ENCODE measurements at regions not wholly inside any gene's neighbourhood (a gene's known extent, or its start where the extent isn't known, plus 50 kb on each side); places are given as distances from the start of the nearest gene placed in this dataset.
"Not testable (repeated sequence)": the region's sequence is repeated elsewhere in the genome, so short reads cannot be mapped to it uniquely, and the experiment has no call there.

GRCh38 chr16:72455743-72456659 lies 284.0 kb upstream of the PMFBP1 start:
- TF ChIP-seq CTCF (IDR thresholded peaks at IDR 0.05; ENCODE audit: low read depth, low read length) = no peak
- DNase-seq (ENCODE audit: low read depth, low spot score) = no peak
- H3K4me3 ChIP-seq (ENCODE audit: low read depth, low read length) = no peak overlapping the region
- in situ Hi-C loops (cut with HindIII; ENCODE audit: low sequenced_read_pairs) = no loop called here

GRCh38 chr16:72453856-72454255 lies 281.9 kb upstream of the PMFBP1 start:
- DNase-seq (ENCODE audit: low read depth, low spot score); in situ Hi-C loops (cut with HindIII; ENCODE audit: low sequenced_read_pairs); H3K4me3 ChIP-seq (ENCODE audit: low read depth, low read length): not testable (repeated sequence)

- DNase-seq (ENCODE audit: low read depth, low spot score) = no peak
Observed at GRCh38 chr16:72444696-72445095, 272.7 kb upstream of the PMFBP1 start.

GRCh38 chr16:72443809-72444208 lies 271.9 kb upstream of the PMFBP1 start:
- in situ Hi-C loops (cut with HindIII; ENCODE audit: low sequenced_read_pairs) = no loop called here
- DNase-seq (ENCODE audit: low read depth, low spot score) = no peak
- no peak overlapping the region for H3K4me3 ChIP-seq (ENCODE audit: low read depth, low read length)
- no peak for TF ChIP-seq CTCF (IDR thresholded peaks at IDR 0.05; ENCODE audit: low read depth, low read length)

More at GRCh38 chr16:72444696-72445095, 272.7 kb upstream of the PMFBP1 start:
- no peak for TF ChIP-seq CTCF (IDR thresholded peaks at IDR 0.05; ENCODE audit: low read depth, low read length)
- H3K4me3 ChIP-seq (ENCODE audit: low read depth, low read length) = no peak overlapping the region
- in situ Hi-C loops (cut with HindIII; ENCODE audit: low sequenced_read_pairs) = no loop called here

GRCh38 chr16:72442385-72443158 lies 270.6 kb upstream of the PMFBP1 start:
- no peak overlapping the region for H3K4me3 ChIP-seq (ENCODE audit: low read depth, low read length)
- in situ Hi-C loops (cut with HindIII; ENCODE audit: low sequenced_read_pairs) = no loop called here
- DNase-seq (ENCODE audit: low read depth, low spot score) = no peak
- TF ChIP-seq CTCF (IDR thresholded peaks at IDR 0.05; ENCODE audit: low read depth, low read length) = no peak

GRCh38 chr16:72437891-72438290 lies 265.9 kb upstream of the PMFBP1 start:
- H3K4me3 ChIP-seq (ENCODE audit: low read depth, low read length) = no peak overlapping the region
- no peak for TF ChIP-seq CTCF (IDR thresholded peaks at IDR 0.05; ENCODE audit: low read depth, low read length)
- in situ Hi-C loops (cut with HindIII; ENCODE audit: low sequenced_read_pairs) = no loop called here
- DNase-seq (ENCODE audit: low read depth, low spot score) = no peak

GRCh38 chr16:72434159-72434558 lies 262.2 kb upstream of the PMFBP1 start:
- H3K4me3 ChIP-seq (ENCODE audit: low read depth, low read length) = no peak overlapping the region
- DNase-seq (ENCODE audit: low read depth, low spot score) = peak; percentile 54
- no peak for TF ChIP-seq CTCF (IDR thresholded peaks at IDR 0.05; ENCODE audit: low read depth, low read length)
- in situ Hi-C loops (cut with HindIII; ENCODE audit: low sequenced_read_pairs) = no loop called here

Data from astrocyte of the spinal cord (primary cell).